T-cell (primary cell): ENCODE measurements at regions not wholly inside any gene's neighbourhood (a gene's known extent, or its start where the extent isn't known, plus 50 kb on each side); places are given as distances from the start of the nearest gene placed in this dataset.

Source experiments
- ATAC-seq, 4 experiments: fragments of 200-7000 bp in 3 of 4; fragments of 150-1000 bp in 1 of 4; cut with Tn5 transposase; replicated peaks in 1 of 4; 1 replicate in 3 of 4; 2 replicates in 1 of 4; pipeline ENCODE4 v1.10.0; 2021; ENCODE audit warnings: moderate library complexity in 3 of 4, mild to moderate bottlenecking in 2 of 4, moderate number of reproducible peaks in 1 of 4
- CTCF ChIA-PET, 2 donors: fragments of 300-600 bp; sonication (Branson Sonifier 250); formaldehyde crosslinking; loops; one replicate each; lab custom pipeline; 2022; ENCODE audit warnings: antibody characterized with exemption in 2 of 2; lab: Charles Lee
- POLR2A ChIA-PET, 2 donors: fragments of 300-600 bp; sonication (Branson Sonifier 250); formaldehyde crosslinking; loops; one replicate each; lab custom pipeline; 2022; ENCODE audit warnings: antibody characterized with exemption in 2 of 2; lab: Charles Lee
- DNase-seq, 35 experiments: peaks; one replicate each; pipeline versions ENCODE4 v3.0.0 to v3.0.0-alpha.2; 2013 to 2023
- H3K27ac ChIP-seq: one replicate; pipeline ENCODE4 v1.5.1; 2013; ENCODE audit warnings: low read length
- H3K27me3 ChIP-seq, 2 experiments: replicated peaks in 1 of 2; 1 replicate in 1 of 2; 2 replicates in 1 of 2; pipeline versions ENCODE4 v1.6.1 to v1.7.0; 2013; ENCODE audit warnings: low read length in 1 of 2, mixed read lengths in 1 of 2; ENCODE audit not compliant: control insufficient read depth in 2 of 2, insufficient read depth in 2 of 2; ENCODE audit errors: extremely low read depth in 1 of 2
- H3K36me3 ChIP-seq, 2 donors: 1 replicate in 1 of 2; 2 replicates in 1 of 2; pipeline versions ENCODE4 v1.6.1 to v1.7.0; 2013; ENCODE audit warnings: low read length in 1 of 2; ENCODE audit not compliant: control insufficient read depth in 2 of 2, insufficient read depth in 1 of 2; ENCODE audit errors: extremely low read depth in 1 of 2
- H3K4me1 ChIP-seq, 2 experiments: 1 replicate in 1 of 2; 2 replicates in 1 of 2; pipeline versions ENCODE4 v1.6.1 to v1.7.0; 2013; ENCODE audit warnings: low read length in 2 of 2, mixed read lengths in 1 of 2; ENCODE audit not compliant: insufficient read depth in 2 of 2, control insufficient read depth in 1 of 2; ENCODE audit errors: extremely low read depth in 1 of 2
- H3K4me3 ChIP-seq, 2 donors: 1 replicate in 1 of 2; 2 replicates in 1 of 2; pipeline versions ENCODE4 v1.5.1 to v1.7.0; 2013; ENCODE audit warnings: mild to moderate bottlenecking in 2 of 2, low read length in 1 of 2, moderate library complexity in 1 of 2; ENCODE audit not compliant: control insufficient read depth in 1 of 2; ENCODE audit errors: extremely low read depth in 1 of 2
- H3K9me3 ChIP-seq: 2 replicates; pipeline ENCODE4 v1.7.0; 2013
- H3K27ac Mint-ChIP-seq, 2 donors: one replicate each; pipeline ENCODE4 v1.8.0; 2020 to 2021; ENCODE audit warnings: mild to moderate bottlenecking in 2 of 2, mixed read lengths in 2 of 2
- H3K27me3 Mint-ChIP-seq, 2 donors: one replicate each; pipeline ENCODE4 v1.8.0; 2021 to 2022; ENCODE audit warnings: mixed read lengths in 2 of 2
- H3K36me3 Mint-ChIP-seq: one replicate; pipeline ENCODE4 v1.8.0; 2021; ENCODE audit warnings: mixed read lengths
- H3K4me1 Mint-ChIP-seq, 3 donors: one replicate each; pipeline ENCODE4 v1.8.0; 2020 to 2022; ENCODE audit warnings: mixed read lengths in 3 of 3, mild to moderate bottlenecking in 1 of 3
- H3K4me3 Mint-ChIP-seq, 3 donors: one replicate each; pipeline ENCODE4 v1.8.0; 2020 to 2022; ENCODE audit warnings: mild to moderate bottlenecking in 3 of 3, mixed read lengths in 3 of 3, moderate library complexity in 3 of 3
- H3K9me3 Mint-ChIP-seq, 3 donors: one replicate each; pipeline ENCODE4 v1.8.0; 2020 to 2022; ENCODE audit warnings: mixed read lengths in 3 of 3
- WGBS: methylation state at CpG from one replicate; pipeline ENCODE4 v1.1.5; 2013; ENCODE audit warnings: missing lambda C conversion rate; ENCODE audit not compliant: insufficient coverage; 5-methylcytosine and 5-hydroxymethylcytosine counted together

- Mint-ChIP-seq H3K4me1 (peaks cover 0 to 13% (median 0%) of the 10 kb centered on the region in 3 donors), H3K9me3 (no peaks in the 10 kb centered on the region), H3K27me3 (peaks cover 34 to 38% of the 10 kb centered on the region in 2 donors), H3K27ac (no peak overlapping the region), H3K36me3 (no peaks in the 10 kb centered on the region), H3K4me3 (no peak overlapping the region)
- Histone ChIP-seq H3K27ac (no peak overlapping the region), H3K4me1 (no peaks in the 10 kb centered on the region), H3K36me3 (no peaks in the 10 kb centered on the region), H3K4me3 (no peak overlapping the region), H3K27me3 (peaks cover 0 to 29% of the 10 kb centered on the region in 2 experiments), H3K9me3 (no peaks in the 10 kb centered on the region)
- POLR2A ChIA-PET, result no interaction called here
- CTCF ChIA-PET, result no interaction called here
- 19% methylated on average over 3 of the region's 6 CpGs for WGBS
- ATAC-seq, result no peak
- DNase-seq, result no peak
Measured at GRCh38 chr11:134802116-134802515, 390.1 kb upstream of the B3GAT1 start.

- peaks cover 0 to 29% of the 10 kb centered on the region in 2 experiments for H3K27me3 ChIP-seq
- no peaks in the 10 kb centered on the region for H3K4me1 ChIP-seq
- ChIA-PET CTCF (no interaction called here), POLR2A (no interaction called here)
- ATAC-seq (no peak), DNase-seq (no peak)
- Mint-ChIP-seq H3K27ac (no peak overlapping the region), H3K27me3 (peaks cover 34 to 39% of the 10 kb centered on the region in 2 donors), H3K4me3 (no peak overlapping the region), H3K4me1 (peaks cover 0 to 13% (median 0%) of the 10 kb centered on the region in 3 donors), H3K36me3 (no peaks in the 10 kb centered on the region), H3K9me3 (no peaks in the 10 kb centered on the region)
- no peak overlapping the region for H3K27ac ChIP-seq
- no peaks in the 10 kb centered on the region for H3K9me3 ChIP-seq
- no peaks in the 10 kb centered on the region for H3K36me3 ChIP-seq
- WGBS, result 0% methylated on average over 4 of the region's 5 CpGs
- no peak overlapping the region for H3K4me3 ChIP-seq
Measured at GRCh38 chr11:134801570-134801969, 389.5 kb upstream of the B3GAT1 start.

GRCh38 chr11:134800826-134801225, 388.8 kb upstream of the B3GAT1 start:
- ATAC-seq, result no peak
- H3K4me3 ChIP-seq, result no peak overlapping the region
- ChIA-PET POLR2A (no interaction called here), CTCF (no interaction called here)
- Mint-ChIP-seq H3K9me3 (no peaks in the 10 kb centered on the region), H3K27me3 (peaks cover 30 to 36% of the 10 kb centered on the region in 2 donors), H3K4me1 (peaks cover 0 to 13% (median 0%) of the 10 kb centered on the region in 3 donors), H3K36me3 (no peaks in the 10 kb centered on the region), H3K27ac (no peak overlapping the region), H3K4me3 (no peak overlapping the region)
- 85% methylated on average over 11 of the region's 11 CpGs for WGBS
- no peaks in the 10 kb centered on the region for H3K36me3 ChIP-seq
- no peaks in the 10 kb centered on the region for H3K4me1 ChIP-seq
- H3K27ac ChIP-seq, result no peak overlapping the region
- no peak for DNase-seq
- H3K9me3 ChIP-seq, result no peaks in the 10 kb centered on the region
- H3K27me3 ChIP-seq, result peaks cover 0 to 29% of the 10 kb centered on the region in 2 experiments

GRCh38 chr11:134800130-134800529, 388.1 kb upstream of the B3GAT1 start:
- ChIA-PET CTCF (no interaction called here), POLR2A (no interaction called here)
- no peak overlapping the region for H3K4me3 Mint-ChIP-seq
- H3K27me3 Mint-ChIP-seq, result peaks cover 30 to 34% of the 10 kb centered on the region in 2 donors
- no peaks in the 10 kb centered on the region for H3K36me3 Mint-ChIP-seq
- DNase-seq (no peak), ATAC-seq (no peak)
- no peak overlapping the region for H3K4me3 ChIP-seq
- WGBS, result 83% methylated on average over 13 of the region's 17 CpGs
- H3K27me3 ChIP-seq, result peaks cover 0 to 30% of the 10 kb centered on the region in 2 experiments
- no peaks in the 10 kb centered on the region for H3K9me3 ChIP-seq
- H3K4me1 Mint-ChIP-seq, result peaks cover 0 to 13% (median 0%) of the 10 kb centered on the region in 3 donors
- H3K4me1 ChIP-seq, result no peaks in the 10 kb centered on the region
- H3K36me3 ChIP-seq, result no peaks in the 10 kb centered on the region
- H3K27ac Mint-ChIP-seq, result no peak overlapping the region
- H3K9me3 Mint-ChIP-seq, result no peaks in the 10 kb centered on the region
- no peak overlapping the region for H3K27ac ChIP-seq

GRCh38 chr11:134799386-134799785, 387.3 kb upstream of the B3GAT1 start:
- peaks cover 0 to 13% (median 0%) of the 10 kb centered on the region in 3 donors for H3K4me1 Mint-ChIP-seq
- no peak overlapping the region for H3K27ac ChIP-seq
- H3K36me3 Mint-ChIP-seq, result no peaks in the 10 kb centered on the region
- H3K27me3 Mint-ChIP-seq, result peaks cover 29 to 31% of the 10 kb centered on the region in 2 donors
- H3K27ac Mint-ChIP-seq, result no peak overlapping the region
- no peaks in the 10 kb centered on the region for H3K9me3 Mint-ChIP-seq
- ChIA-PET POLR2A (no interaction called here), CTCF (no interaction called here)
- H3K36me3 ChIP-seq, result no peaks in the 10 kb centered on the region
- no peak overlapping the region for H3K4me3 Mint-ChIP-seq
- no peaks in the 10 kb centered on the region for H3K9me3 ChIP-seq
- ATAC-seq, result no peak
- no peaks in the 10 kb centered on the region for H3K4me1 ChIP-seq
- no peak overlapping the region for H3K4me3 ChIP-seq
- H3K27me3 ChIP-seq, result peaks cover 0 to 35% of the 10 kb centered on the region in 2 experiments
- WGBS, result 79% methylated on average over 8 of the region's 8 CpGs
- DNase-seq, result no peak

- Mint-ChIP-seq H3K9me3 (no peaks in the 10 kb centered on the region), H3K4me3 (no peak overlapping the region), H3K27ac (no peak overlapping the region), H3K36me3 (no peaks in the 10 kb centered on the region), H3K4me1 (peaks cover 0 to 13% (median 0%) of the 10 kb centered on the region in 3 donors), H3K27me3 (peaks cover 23 to 35% of the 10 kb centered on the region in 2 donors)
- no peak overlapping the region for H3K4me3 ChIP-seq
- no peak for ATAC-seq
- no peaks in the 10 kb centered on the region for H3K4me1 ChIP-seq
- H3K36me3 ChIP-seq, result no peaks in the 10 kb centered on the region
- CTCF ChIA-PET, result no interaction called here
- no peaks in the 10 kb centered on the region for H3K9me3 ChIP-seq
- H3K27me3 ChIP-seq, result peaks cover 0 to 44% of the 10 kb centered on the region in 2 experiments
- POLR2A ChIA-PET, result no interaction called here
- no peak for DNase-seq
- WGBS, result 91% methylated on average over 8 of the region's 17 CpGs
- no peak overlapping the region for H3K27ac ChIP-seq
Measured at GRCh38 chr11:134797411-134798089, 385.5 kb upstream of the B3GAT1 start.
